ENCODE measurements at regions not wholly inside any gene's neighbourhood (a gene's known extent, or its start where the extent isn't known, plus 50 kb on each side); places are given as distances from the start of the nearest gene placed in this dataset.

GRCh38 chr18:44245019-44245418, 435.7 kb upstream of the SETBP1 start:
- no peak for FAIRE-seq
- no peak for TF ChIP-seq CTCF (IDR thresholded peaks at IDR 0.05; ENCODE audit: insufficient read depth, missing control alignments)
- no peak for DNase-seq (ENCODE audit: insufficient read length, low spot score)

- DNase-seq (ENCODE audit: insufficient read length, low spot score) (no peak), FAIRE-seq (no peak)
- no peak for TF ChIP-seq CTCF (IDR thresholded peaks at IDR 0.05; ENCODE audit: insufficient read depth, missing control alignments)
Measured at GRCh38 chr18:44246001-44246400, 434.7 kb upstream of the SETBP1 start.

GRCh38 chr18:44258086-44258485, 422.6 kb upstream of the SETBP1 start:
- FAIRE-seq (no peak), DNase-seq (ENCODE audit: insufficient read length, low spot score) (no peak)
- TF ChIP-seq CTCF (IDR thresholded peaks at IDR 0.05; ENCODE audit: insufficient read depth, missing control alignments), result no peak

- TF ChIP-seq CTCF (IDR thresholded peaks at IDR 0.05; ENCODE audit: insufficient read depth, missing control alignments), result no peak
- FAIRE-seq (no peak), DNase-seq (ENCODE audit: insufficient read length, low spot score) (no peak)
Measured at GRCh38 chr18:44258576-44258975, 422.1 kb upstream of the SETBP1 start.

- no peak for TF ChIP-seq CTCF (IDR thresholded peaks at IDR 0.05; ENCODE audit: insufficient read depth, missing control alignments)
- no peak for FAIRE-seq
- DNase-seq (ENCODE audit: insufficient read length, low spot score), result no peak
Measured at GRCh38 chr18:44259610-44260009, 421.1 kb upstream of the SETBP1 start.

- DNase-seq (ENCODE audit: insufficient read length, low spot score), result no peak
- TF ChIP-seq CTCF (IDR thresholded peaks at IDR 0.05; ENCODE audit: insufficient read depth, missing control alignments), result no peak
- FAIRE-seq, result no peak
Measured at GRCh38 chr18:44265437-44265836, 415.3 kb upstream of the SETBP1 start.

GRCh38 chr18:44273298-44273697, 407.4 kb upstream of the SETBP1 start:
- FAIRE-seq (no peak), DNase-seq (ENCODE audit: insufficient read length, low spot score) (no peak)
- TF ChIP-seq CTCF (IDR thresholded peaks at IDR 0.05; ENCODE audit: insufficient read depth, missing control alignments), result no peak

All from D721Med (cell line).